HPDE6-E6E7 (cell line): ENCODE measurements at regions not wholly inside any gene's neighbourhood (a gene's known extent, or its start where the extent isn't known, plus 50 kb on each side); places are given as distances from the start of the nearest gene placed in this dataset.

ENCODE experiments used
- DNase-seq: peaks from one replicate; pipeline ENCODE4 v3.0.0; 2011; ENCODE audit warnings: missing footprints; ENCODE audit errors: extremely low spot score

DNA sequence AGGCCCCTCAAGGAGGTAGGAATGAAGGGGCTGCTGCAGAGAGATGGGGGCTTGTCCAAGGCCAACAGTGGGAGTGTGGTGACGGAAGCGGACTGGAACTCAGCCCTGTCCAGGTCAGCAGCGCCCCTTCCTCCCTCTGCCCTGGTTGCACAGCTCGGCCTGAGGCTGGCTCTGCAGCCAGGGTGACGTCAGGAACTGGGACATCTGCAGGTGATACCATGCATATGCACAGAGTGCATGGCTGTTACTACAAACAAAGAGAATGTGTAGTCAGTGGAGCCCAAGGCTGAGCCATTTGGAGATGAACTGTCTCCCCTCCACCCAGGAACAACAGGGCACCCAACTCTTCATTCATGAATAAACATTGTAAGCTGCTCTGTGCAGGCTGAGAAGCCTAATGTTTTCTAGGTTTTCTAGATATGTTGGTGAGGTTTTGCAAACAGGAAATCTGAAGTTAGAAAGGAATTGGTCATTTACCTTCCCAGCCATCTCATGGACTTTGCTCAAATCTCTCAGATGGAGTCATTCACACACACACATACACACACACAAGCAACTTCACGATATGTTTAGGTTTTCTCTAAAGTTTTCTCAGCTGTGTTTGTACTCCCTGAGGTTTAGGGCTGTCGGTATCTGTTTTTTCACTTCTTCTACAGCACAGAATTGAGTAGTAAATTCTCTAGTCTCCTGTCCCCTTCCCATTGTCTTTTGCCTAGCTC lies 117.2 kb downstream of the TLE3 start:
- DNase-seq, result no peak

DNA sequence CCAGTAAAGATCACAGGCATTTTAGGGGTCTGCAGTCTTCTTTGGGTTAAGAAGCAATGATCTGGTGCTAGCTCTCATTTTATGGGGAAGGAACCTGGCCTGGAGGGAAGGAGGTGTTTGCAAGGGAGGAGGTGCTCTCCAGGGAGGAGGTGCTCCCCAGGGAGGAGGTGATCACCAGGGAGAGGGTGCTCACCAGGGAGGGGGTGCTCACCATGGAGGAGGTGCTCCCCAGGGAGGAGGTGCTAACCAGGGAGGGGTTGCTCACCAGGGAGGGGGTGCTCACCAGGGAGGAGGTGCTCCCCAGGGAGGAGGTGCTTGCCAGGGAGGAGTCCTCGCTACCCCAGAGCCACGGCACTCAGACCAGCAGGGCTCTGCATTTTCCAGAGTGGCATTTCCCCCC lies 115.7 kb downstream of the TLE3 start:
- no peak for DNase-seq

DNA sequence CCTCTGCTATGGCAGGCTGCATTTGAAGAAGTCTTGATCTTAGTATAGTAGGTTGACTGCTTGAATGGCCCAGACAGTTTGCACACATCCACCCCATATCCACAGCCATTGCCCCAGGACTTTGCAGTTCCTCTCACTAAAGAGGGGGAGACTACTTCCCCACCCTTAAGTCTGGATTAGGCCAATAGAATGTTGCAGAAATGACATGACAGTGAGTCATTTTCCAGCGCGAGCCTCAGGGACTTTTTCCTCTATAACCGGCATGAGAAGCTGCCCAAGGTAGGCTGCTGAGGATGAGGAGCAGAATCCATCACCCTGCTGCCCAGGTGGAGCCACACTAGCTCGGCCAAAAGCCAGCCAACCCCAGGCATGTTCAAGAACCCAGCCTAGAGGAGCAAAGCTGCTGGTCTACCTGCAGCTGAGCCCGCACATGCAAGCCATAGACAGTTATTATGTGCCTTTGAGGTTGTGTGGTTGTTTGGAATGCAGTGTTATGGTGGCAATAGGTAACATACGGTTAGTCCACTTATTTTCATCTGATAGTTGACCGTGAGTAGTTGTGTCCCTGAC lies 113.9 kb downstream of the TLE3 start:
- no peak for DNase-seq

DNA sequence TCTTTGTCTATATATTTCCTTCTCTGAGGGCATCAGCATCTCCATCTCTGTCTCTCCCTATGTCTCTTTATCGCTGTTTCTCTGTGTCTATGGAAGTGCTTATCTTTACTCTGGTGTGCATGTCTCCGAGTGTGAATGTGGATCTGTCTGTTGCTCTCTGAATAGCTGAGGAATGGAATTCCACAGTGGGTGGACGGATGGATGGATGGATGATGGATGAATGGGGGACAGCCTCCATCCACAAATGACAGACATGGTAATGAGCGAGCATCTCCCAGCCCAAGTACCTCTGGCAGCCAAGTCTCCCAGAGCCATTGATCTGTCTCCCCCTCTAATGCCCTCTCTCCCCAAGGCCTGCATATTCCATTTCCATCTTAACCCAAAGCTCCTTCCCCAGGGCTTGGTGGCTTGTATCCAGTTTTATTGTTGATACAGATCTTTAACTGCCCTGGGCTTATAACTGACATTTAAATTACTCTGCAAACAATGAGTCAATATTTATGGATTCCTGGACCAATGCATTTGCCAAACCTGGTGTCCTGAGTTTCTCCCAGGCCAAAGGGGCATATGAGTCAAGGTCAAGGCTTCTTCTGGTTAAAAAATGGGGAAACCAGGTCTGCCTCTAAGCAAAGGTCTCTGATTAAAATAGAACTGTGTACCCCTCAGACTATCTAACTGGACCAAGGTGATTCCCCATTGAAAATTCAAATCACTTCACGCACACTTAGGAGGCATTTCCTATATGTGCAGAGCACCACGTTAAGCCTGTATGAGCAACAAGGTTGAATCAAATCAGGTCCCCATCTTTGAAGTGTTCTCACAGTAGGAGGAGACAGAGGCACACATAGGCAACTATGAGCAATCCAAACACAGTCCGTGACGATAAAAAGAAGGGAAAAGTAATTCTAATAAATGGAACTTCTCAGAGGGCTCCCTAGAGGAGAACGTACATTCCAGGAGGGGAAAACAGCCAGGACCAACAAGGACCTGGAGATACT lies 109.9 kb downstream of the TLE3 start:
- DNase-seq, result no peak

DNA sequence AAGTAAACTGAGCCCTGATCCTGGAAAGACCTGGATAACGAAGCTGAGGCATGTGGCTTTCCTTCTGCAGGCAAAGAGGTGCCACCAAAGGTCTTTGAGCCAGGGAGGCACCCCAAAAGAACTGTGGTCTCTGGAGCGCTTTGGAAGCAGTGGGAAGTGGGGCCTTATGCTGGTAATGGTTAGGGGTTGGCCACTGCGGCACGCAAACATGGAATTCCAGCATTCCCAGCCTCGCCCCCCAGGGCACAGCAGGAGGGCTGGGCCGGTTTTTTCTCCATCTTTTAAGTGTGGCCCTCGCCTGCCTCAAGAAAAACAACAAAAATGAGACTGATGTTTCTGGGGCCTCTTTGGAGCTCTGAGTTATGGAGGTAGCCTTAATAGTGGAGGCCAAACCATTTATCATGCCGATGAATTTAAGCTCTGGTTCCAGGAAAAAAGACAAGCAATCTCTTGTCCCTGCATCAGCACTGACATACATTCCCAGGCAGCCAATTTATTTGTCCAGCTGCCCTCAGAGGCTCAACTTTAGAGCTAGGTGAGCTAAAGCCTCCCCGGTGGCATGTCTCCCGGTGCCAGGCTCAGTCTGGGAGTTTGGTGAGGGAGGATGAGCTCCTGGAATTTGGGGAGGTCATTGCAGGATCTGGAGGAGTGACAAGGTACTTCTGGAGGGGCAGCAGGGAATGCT lies 109.0 kb downstream of the TLE3 start:
- no peak for DNase-seq

DNA sequence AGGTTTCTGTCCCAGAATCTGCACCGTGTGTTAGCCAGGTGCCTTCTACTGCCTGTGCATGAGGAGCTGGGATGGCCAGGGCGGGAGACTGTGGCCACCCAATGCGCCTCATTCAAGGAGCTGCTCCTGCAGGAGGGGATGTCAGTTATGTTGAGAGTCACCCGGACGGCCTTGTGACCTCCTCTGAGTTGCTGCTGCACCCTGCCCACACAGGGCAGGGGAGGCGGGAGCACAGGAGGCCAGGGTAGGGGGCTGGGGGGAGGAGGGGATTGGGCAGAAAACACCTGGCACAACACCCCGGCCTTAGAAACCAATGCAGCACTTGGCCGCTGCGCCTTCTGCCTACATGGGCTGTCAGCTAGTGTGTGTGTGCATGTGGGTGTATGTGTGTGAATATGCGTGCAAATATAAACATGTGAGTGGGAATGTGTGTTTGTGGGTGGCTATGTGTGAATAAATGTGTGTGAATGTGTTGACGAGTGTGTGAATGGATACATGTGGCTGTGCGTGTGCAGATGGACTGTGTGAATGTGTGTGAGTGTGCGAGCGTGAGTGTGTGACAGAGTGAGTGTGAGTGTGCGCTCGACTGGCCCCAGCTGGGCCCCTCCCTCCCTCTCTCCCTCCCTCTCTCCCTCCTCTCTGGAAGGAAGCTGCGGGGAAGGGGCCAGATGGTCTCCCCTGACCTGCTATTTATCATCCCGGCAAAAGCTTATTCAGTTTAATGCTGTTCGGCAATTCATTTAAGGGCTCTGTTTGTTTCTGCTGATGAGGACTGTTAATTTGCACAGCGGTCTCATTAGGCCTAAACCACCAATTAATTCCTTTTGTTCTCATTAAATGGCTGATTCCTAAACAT lies 106.9 kb downstream of the TLE3 start:
- no peak for DNase-seq

DNA sequence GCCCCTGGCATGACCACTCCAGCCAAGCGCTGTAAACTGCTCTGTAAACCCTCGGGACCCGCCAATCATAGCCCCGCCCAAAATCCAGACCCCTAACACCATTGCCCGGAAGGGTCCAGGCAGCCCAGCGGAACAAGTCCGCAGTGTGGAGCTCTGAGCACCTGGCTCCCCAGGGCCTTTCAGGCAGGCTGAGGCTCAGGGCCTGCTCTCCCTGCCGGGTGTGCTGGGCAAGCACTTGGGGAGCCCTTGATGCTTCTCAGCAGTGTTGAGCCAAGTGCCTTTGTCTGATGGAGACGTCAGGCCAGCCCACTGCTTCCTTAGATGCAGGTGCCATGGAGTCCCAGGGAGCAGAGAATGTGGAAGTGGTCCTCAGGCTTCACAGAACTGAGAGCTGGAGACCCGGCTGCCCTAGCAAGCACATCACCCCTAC lies 106.2 kb downstream of the TLE3 start:
- no peak for DNase-seq

DNA sequence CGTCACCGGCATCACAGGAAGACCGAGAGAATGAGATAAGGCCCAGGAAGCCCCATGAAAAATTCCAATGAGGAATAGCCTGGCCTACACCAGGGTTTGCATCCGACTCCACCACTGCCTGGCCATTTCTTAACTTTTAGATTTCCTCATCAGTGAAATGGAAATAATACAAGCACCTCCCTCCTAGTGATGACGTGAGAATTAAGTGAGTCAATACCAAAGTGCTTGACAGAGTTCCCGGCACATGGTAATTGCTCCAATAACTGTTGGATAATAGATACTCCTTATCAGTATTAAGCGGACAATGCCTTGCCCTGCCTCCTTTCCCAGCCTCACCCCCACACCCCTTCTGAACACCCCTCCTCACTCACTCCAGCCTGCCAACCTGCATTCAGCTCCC lies 105.4 kb downstream of the TLE3 start:
- DNase-seq, result no peak

DNA sequence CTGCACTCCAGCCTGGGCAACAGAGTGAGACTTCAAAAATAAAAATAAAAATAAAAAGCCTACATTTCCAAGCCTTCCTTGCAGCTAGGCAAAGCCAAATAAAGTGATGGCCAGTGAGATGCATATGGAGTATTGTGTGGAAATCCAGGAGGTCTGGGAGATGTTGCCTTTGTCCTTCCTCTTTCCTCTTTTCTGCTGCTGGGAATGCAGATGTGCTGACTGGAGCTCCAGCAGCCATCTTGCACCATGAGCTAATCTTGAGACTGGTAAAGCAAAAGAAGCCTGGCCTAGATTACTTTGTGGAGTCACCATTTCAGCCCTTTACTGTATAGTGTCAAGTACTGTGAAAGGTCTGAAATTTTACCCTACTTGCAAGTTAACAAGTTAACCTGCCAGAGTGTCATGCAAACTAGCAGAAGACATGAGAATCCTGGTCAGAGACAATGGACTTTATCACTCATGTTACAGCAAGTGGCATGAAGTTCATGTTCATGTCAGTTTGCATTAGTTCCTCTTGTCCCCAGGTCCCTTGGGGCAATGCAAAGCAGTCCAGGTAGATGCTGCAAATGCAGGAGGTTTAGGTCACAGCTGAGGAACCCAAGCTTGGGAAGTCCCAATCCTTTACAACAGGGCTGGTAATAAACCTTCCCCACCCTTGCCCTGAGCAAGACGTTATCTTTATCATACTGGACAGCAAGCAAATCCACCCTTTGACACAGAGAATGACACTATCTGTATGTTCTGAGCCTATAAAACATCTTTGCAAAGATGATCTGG lies 103.1 kb downstream of the TLE3 start:
- no peak for DNase-seq

DNA sequence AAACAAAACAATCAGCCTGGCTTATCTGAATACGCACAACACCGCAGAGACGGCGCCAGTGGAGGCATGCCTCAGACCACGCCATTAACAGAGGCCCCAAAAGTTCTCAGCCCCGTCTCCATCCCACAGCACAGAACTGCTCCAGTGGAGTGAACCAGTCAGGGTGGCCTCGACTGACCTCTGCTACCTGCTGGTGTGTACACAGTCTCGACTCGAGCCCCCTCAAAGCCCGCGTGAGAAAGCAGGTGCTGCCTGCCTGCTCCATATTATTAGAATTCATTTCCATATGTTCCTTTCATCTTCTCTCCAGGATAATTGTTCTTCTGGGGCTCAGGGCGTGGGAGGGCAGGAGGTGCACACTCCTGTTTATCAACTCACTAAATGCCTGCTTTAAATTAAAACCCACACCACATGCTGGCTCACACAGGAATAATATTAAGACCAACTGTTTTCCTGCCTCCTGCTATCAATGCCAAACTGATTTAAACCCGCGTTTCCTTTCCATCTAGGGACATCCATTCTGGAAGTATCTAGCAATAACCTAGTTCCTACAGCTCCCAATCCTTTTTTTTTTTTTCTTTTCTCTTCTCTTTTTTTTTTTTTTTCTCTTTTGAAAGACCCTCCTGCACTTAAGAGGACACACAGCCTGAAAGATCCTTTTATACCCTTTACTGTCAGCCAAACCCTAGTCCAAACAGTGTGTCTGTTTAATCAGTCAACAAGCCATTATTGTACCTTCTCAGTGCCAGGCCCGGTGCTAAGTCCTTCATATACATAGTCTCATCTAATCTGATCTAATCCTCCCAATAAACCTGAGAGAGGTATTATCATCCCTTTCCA lies 101.2 kb downstream of the TLE3 start:
- DNase-seq, result no peak

DNA sequence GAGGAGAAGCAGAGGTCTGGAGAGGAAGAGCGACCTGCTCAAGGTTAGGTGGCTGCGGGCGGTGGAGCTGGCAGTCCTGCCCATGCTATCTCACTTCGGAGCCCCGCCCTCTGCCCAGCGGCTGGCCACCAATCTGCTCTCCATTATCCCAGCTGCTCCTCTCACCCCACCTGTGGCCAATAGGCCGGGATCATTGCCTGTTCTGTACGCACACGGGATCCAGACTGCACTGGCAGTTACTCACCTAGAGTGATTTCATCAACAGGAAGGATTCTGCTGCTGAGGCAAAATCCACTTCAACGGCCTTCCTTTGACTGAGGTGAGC lies 100.6 kb downstream of the TLE3 start:
- DNase-seq, result no peak
